ENCODE measurements at regions not wholly inside any gene's neighbourhood (a gene's known extent, or its start where the extent isn't known, plus 50 kb on each side); places are given as distances from the start of the nearest gene placed in this dataset.

DNA sequence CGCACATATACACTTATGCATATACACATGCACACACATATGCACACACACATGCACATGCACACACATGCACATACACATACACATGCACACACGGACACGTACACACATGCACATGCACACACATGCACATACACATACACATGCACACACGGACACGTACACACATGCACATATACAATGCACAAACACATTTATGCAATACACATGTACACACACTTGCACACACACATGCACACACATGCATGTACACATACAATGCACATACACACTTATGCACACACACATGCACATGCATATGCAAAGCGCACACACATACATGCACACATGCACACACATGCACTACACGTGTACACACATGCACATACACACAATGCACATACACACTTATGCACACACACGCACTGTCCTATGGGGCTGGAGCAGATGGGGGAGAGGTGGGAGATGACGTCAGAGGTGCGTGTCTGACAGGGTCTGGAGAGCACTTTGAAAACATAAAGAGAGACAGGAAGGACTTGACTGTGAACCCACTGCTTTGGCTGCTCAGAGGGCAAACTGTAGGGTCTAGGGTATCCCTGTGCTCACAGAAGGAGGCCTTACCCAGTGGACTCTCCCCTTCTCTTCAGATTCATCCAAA, 108.2 kb downstream of the UQCRFS1 start:
- no peak overlapping the region for H3K27ac ChIP-seq (ENCODE audit: low read depth, low read length)
- WGBS, 3 donors: 90 to 91% (median 90%) methylated on average over 10 of the region's 10 CpGs

DNA sequence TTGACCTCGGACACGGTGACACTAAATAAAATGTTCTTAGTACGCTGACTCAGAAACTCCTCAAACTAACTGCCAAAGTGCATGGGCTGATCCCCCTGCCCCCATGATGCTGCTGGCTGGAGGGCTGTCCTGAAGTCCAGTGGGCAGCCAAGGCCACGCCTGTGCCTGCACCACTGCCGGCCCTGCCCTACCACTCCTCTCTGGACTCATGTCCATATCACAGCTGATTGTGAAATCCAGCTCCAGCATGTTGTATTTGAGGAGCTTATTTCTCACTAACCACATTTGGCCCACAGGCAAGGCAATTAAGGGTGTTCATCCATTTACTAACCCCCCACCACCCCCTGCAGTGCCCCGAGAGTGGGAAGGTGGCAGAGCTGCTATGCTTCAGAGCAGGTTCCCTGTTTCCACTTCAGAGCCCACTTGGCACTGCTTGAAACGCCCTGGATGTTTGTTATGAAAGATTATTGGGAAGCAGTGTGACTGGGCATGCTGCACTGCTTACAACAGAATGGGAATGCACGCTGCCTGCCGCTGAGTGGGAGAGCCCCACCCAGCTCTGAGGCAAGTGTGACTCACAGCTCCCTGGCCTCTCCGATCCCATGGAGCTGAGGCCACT, 114.0 kb downstream of the UQCRFS1 start:
- WGBS, 3 donors: 52 to 56% (median 55%) methylated on average over 10 of the region's 10 CpGs

DNA sequence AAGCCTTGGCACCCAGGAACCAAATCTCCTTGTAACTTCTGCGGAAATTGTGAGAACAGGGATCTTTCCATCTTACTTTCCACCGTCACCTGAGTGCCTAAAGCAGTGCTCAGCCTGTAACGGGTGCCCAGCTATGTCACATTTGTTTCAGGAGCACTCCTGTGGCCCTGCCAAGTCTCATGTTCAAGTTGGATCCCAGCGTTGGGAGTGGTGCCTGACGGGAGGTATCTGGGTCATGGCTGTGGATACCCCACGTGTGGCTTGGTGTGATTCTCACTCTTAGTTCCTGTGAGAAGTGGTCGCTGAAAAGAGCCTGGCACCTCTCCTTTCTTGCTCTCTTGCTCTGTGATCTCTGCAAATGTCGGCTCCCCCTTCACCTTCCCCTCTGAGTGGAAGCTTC, 114.9 kb downstream of the UQCRFS1 start:
- no peak overlapping the region for H3K27ac ChIP-seq (ENCODE audit: low read depth, low read length)
- 72 to 78% (median 76%) methylated on average over 8 of the region's 8 CpGs for WGBS, 3 donors

More for the DNA sequence above, 114.0 kb downstream of the UQCRFS1 start:
- no peak overlapping the region for H3K27ac ChIP-seq (ENCODE audit: low read depth, low read length)

DNA sequence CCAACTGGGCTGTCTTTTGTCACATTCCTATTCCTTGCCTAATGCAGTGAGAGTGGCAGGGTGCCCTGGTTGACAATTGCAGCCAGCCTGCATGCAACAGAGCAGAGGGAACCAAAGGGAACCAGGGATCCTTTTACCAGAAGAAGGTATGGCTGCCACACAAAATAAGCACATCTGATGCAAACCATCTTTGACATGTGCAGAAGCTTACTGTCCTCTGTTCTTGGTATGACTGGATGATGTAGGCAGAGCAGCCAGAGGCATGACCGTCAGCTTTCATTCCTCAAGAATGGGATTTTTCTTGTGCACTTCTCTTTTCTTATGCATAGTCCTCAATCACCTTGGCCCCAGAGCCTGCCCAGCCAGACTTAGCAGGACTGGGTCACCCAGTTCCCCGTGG, 116.1 kb downstream of the UQCRFS1 start:
- 54 to 83% (median 70%) methylated on average over 2 of the region's 2 CpGs for WGBS, 3 donors
- H3K27ac ChIP-seq (ENCODE audit: low read depth, low read length): no peak overlapping the region

DNA sequence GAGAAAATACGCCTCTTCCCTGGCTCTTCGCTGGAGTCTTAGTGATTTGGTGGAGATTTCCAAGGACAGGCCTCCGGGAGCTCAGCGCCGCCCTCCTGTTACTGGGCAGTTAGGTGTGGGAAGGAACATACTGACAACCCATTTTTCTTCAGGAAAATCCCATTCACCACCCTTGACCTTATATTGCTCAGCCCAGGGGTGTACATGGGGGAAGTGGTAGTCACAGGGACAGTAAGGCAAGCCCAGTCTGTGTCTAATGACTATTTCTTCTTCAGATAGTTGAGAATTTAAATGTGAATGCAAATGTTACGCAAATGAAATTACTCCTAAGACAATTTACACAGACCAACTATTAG, 119.4 kb downstream of the UQCRFS1 start:
- no peak overlapping the region for H3K27ac ChIP-seq (ENCODE audit: low read depth, low read length)
- WGBS, 3 donors: 66 to 84% (median 83%) methylated on average over 6 of the region's 6 CpGs

DNA sequence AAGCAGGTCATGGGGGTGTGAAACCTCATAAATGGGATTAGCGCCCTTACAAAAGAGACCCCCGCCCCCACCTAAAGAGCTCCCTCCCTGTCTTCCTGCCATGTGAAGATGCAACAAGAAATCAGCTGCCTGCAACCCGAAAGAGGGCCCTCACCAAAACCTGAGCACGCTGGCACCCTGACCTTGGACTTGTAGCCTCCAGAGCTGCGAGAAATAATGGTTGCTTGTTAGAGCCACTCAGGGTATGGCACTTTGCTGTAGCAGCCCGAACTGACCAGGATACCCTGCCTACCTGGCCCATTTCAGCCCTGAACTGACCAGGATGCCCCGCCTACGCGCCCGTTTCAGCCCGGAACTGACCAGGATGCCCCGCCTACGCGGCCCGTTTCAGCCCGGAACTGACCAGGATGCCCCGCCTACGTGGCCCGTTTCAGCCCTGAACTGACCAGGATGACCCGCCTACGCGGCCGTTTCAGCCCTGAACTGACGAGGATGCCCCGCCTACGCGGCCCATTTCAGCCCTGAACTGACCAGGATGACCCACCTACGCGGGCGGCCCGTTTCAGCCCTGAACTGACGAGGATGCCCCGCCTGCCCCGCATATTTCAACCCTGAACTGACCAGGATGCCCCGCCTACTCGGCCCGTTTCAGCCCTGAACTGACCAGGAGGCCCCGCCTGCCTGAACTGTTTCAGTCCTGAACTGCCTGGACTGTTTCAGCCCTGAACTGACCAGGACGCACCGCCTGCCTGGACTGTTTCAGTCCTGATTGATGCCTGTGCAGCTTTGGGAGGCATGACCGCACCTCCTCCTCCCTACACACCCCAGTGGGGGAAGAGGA, 120.0 kb downstream of the UQCRFS1 start:
- WGBS, 3 donors: 82 to 90% (median 88%) methylated on average over 41 of the region's 41 CpGs
- H3K27ac ChIP-seq (ENCODE audit: low read depth, low read length): no peak overlapping the region

DNA sequence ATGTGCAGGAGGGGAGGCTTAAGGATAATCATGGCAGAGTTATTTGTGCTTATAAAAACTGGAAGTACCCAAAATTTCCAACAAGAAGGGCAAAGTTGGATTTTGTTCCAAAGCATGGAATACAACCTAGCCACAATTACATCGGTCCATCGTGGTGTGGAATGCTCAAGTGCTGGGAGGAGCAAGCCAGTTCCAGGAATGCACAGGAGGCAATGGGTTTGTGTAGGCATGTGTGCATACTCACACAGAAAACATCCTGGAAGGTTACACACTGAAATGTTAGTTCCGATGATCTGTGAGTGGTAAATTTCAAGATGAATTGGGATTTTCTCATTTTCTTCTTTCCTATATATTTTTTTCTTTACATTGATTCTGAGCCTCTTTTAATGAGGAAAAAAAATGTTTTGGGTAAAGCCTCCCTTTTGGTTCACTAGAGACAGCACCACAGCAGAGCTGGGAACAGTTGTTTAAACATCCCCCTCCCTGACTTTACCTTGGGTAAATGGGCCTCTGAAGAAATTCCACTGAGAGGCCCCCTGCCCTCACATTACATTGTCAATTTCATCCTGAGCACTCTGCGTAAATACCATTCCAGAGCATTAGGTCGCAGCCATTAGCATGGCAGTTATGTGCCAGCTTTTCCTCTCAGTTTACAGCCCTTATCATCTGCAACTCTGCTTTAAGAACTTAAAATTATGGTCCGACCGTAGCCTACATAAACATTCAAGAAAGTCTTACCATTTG, 122.0 kb downstream of the UQCRFS1 start:
- no peak overlapping the region for H3K27ac ChIP-seq (ENCODE audit: low read depth, low read length)
- 54 to 72% (median 71%) methylated on average over 7 of the region's 7 CpGs for WGBS, 3 donors

DNA sequence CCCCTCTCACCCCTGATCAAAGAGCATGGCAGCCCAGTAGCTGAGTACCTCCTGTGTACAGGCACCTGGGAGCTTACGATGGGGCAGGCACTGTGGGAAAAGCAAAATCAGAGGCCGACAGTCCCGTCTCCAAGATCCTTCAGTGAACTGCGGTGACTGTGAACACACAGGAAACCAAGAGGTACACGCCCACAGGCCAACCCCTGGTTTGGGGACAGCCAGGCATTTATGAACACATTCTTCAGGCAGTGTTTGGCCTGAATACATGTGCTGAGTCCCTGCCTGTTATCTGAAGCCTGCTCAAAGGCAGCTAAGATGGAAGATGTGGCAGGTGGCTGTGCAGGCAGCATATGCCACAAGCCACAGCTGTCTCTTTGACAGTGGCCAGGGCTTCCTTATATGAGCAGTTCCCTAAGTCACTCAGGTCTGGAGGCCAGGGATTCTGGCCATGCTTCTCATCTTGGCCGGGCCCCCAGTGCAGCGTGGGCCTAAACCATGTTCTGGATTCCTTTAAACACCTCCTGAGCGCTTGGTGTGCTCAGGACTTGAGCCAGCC, 123.6 kb downstream of the UQCRFS1 start:
- H3K27ac ChIP-seq (ENCODE audit: low read depth, low read length): no peak overlapping the region
- 73 to 86% (median 75%) methylated on average over 8 of the region's 8 CpGs for WGBS, 3 donors

DNA sequence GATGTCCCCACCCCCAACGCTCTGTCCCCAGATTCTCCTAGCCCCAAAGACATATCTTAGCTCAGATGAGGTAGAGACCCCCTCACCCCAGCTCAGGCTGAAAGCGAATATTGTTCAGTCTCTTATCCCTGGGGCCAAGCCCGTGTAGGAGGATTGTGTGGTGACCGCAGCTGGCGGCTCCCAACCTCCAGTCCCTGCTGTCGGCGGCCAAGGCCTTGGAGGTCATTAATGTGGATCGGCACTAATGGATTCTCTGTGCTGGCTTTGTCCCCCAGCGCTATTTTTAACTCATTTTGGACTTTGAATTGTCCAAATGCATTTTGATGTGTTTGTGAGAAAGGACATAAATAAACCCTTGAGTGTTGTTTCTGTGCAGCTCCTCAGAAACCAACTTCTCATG, 124.2 kb downstream of the UQCRFS1 start:
- WGBS, 3 donors: 40 to 69% (median 60%) methylated on average over 9 of the region's 9 CpGs
- H3K27ac ChIP-seq (ENCODE audit: low read depth, low read length): no peak overlapping the region

DNA sequence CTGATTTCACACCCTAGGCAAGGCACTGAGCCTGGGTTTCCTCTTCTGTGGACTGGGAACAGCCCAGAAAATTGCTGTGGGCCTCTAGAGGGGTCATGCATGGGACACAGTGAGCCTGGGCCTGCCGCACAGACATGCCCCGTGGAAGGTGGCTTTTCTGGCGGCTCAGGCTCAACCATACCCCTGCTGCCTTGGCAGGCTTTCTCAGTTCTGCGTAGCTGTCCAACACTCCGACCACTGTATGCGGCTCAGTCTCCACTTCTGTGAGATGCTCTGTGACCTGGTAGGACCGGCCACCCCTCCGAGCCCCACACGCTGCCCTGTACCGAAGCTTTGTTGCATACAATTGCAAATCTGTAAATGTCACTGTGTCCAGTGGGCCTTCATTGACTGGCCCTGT, 126.3 kb downstream of the UQCRFS1 start:
- no peak overlapping the region for H3K27ac ChIP-seq (ENCODE audit: low read depth, low read length)
- WGBS, 3 donors: 92% methylated on average over 10 of the region's 10 CpGs

DNA sequence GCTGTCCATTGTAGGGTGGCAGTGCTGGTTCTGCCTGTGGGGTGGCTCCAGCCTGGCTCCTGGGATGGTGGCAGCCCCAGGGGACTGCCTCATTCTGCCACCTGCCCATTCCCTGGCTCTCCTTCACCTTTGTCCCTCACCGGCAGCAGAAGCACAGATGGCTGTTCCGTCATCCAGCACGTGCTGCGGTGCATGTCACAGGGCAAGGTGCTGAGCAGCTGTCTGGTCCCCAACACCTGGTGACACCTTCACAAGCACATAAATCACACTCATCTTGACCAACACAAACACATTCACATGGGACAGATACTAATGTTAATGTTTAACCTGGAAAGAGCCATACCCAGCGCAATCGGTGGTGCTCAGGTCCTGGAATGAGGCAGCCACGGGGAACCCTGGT, 126.8 kb downstream of the UQCRFS1 start:
- H3K27ac ChIP-seq (ENCODE audit: low read depth, low read length): no peak overlapping the region
- 34 to 93% (median 86%) methylated on average over 7 of the region's 7 CpGs for WGBS, 3 donors

DNA sequence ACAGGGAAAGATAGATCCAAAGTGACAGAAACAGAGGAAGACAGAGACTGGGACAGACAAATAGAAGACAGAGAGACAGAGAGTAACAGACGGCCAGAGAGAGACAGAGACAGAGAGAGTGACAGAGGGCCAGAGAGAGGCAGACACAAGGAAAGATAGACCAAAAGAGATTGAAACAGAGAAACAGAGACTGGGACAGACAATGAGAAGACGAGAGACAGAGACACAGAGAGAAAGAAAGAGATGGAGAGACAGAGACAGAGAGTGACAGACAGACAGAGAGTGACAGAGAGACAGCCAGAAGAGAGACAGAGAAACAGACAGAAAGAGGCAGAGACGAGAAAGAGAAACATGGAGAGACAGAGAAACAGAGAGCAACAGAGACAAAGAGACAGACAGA, 127.3 kb downstream of the UQCRFS1 start:
- WGBS, 3 donors: 76 to 80% (median 78%) methylated on average over 3 of the region's 3 CpGs

DNA sequence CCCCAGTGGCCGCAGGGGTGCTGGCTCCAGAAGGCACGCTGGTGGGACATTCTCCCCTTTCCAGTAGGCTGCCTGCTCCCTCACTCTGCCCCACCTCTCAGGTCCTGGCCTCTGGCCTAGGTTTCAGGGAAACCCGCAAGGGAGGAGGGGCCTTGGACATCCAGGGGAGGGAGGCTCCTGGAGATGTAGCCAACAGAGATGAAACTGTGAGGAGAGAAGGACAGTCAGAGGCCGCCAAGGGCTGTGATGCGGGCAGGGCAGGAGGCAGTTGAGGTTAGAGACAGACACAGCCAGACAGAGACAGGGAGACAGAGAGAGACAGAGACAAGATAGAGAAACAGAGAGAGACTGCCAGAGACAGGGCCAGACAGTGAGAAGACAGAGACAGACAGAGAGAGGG, 127.7 kb downstream of the UQCRFS1 start:
- WGBS, 3 donors: 73 to 81% (median 78%) methylated on average over 5 of the region's 5 CpGs

More for the DNA sequence above, 127.3 kb downstream of the UQCRFS1 start:
- H3K27ac ChIP-seq (ENCODE audit: low read depth, low read length): no peak overlapping the region

DNA sequence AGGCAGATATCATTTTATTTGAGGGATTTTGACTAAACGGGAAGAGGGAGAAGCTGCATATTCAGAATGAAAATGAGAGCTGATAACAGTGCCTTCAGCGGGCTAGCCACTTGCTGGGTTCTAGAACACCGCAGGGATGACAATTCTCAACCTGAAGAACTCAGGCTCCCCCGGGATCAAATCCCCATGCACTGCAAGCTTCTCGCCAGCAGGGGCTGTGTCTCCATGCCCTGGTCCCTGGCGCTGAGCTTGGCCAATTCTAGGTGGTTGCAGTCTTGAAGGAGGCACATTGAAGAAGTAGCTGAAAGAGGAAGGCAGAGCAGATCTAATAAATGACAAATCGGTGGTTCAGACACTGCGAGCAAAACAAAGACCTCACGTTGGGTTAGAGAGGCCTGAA, 128.7 kb downstream of the UQCRFS1 start:
- no peak overlapping the region for H3K27ac ChIP-seq (ENCODE audit: low read depth, low read length)
- WGBS, 3 donors: 70 to 80% (median 75%) methylated on average over 9 of the region's 9 CpGs

More for the DNA sequence above, 127.7 kb downstream of the UQCRFS1 start:
- H3K27ac ChIP-seq (ENCODE audit: low read depth, low read length): no peak overlapping the region

DNA sequence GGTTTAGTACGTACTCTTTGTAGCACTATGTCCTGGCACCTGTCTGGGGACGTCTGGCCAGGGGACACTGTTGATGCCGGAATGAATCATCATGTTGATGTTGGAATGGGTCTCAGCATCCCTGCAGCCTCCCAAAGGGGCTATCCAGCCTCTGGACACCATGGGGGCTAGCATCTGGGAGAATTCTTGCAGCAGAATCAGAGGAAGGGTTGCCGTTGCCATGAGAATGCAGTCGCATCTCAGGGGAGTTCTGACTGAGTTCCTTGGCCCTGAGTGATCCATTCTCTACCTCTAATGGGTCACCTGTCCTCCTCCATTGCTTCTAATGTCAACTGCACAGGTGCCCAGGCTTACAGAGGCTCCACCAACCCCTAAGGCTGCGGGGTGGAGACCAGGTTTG, 129.1 kb downstream of the UQCRFS1 start:
- H3K27ac ChIP-seq (ENCODE audit: low read depth, low read length): no peak overlapping the region
- 73 to 81% (median 76%) methylated on average over 6 of the region's 6 CpGs for WGBS, 3 donors

DNA sequence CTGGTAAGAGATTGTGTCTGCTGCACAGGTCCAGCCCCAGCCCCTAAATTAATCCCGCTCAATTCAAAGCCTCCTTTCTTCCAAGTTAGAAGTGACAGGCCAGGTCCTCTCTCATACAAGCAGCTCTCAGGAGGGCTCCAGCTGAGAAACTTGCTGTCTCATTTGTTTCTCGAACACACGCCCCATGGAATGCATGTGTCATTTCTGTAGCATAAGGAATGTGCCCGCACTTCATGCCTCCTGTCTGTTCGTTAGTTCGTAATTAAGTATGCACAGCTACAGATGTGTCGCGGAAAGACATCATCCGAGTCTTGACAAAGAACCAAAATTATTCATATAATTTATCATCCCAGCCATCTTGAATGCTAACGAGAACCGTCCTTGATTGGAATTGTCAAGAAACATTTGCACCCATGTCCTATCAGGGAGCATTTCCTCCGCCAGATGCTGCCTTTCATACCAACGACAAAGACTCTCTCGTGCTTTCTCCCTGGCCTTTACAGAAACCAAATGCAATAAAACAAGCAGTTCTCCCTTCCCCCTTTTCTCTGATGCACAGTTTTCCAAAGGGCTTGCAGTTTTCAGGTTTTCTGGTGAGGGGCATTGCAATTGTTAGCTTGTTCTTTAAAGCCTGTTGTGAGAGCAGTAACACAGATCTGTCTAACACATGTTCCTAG, 133.5 kb downstream of the UQCRFS1 start:
- H3K27ac ChIP-seq (ENCODE audit: low read depth, low read length): no peak overlapping the region
- 59 to 82% (median 76%) methylated on average over 14 of the region's 14 CpGs for WGBS, 3 donors

DNA sequence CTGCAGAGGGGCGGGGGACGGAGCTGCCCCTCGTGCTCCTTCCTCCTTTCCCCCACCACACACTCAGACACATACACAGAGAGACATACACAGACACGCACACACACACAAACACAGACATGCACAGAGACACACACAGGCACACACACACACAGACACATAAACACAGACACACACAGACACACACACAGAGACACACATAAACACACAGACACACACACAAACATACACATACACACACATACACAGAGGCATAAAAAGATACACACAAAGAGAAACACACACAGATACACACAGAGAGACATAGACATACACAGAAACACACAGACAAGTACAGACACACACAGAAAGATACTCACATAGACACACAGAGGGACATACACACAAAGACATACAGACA, 136.0 kb downstream of the UQCRFS1 start:
- H3K27ac ChIP-seq (ENCODE audit: low read depth, low read length): no peak overlapping the region
- WGBS, 3 donors: 82 to 88% (median 84%) methylated on average over 4 of the region's 4 CpGs

DNA sequence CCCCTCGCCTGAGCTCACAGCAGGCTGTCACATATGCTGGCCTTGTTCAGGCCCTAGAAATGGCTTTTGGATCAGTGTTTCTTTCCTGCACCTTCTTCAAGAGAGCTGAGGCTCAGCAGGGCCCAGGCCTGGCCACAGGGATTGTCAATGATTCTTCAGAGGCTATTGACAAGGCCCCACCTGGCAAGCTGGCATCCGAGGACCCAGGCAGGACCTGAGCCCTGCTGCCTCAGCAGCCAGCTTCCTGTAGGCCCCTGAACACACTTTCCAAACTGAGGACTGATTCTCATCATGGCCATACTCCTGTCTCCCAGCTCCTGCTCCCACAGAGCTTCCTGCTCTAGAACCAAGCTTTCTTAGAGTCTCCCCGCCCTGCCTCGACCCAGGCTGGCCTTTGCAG, 136.8 kb downstream of the UQCRFS1 start:
- H3K27ac ChIP-seq (ENCODE audit: low read depth, low read length): no peak overlapping the region
- 61 to 71% (median 68%) methylated on average over 4 of the region's 4 CpGs for WGBS, 3 donors
